Type B pancreatic cell (in vitro differentiated cells): ENCODE measurements at regions not wholly inside any gene's neighbourhood (a gene's known extent, or its start where the extent isn't known, plus 50 kb on each side); places are given as distances from the start of the nearest gene placed in this dataset.

Experiments
- DNase-seq: peaks from one replicate; pipeline ENCODE4 v3.0.0; 2021; ENCODE audit warnings: mixed read lengths; ENCODE audit not compliant: unreplicated experiment; ENCODE audit errors: extremely low spot score
- H3K27ac Mint-ChIP-seq: 2 replicates; pipeline ENCODE4 v1.8.0; 2021; ENCODE audit warnings: mild to moderate bottlenecking, mixed read lengths
- H3K27me3 Mint-ChIP-seq: 2 replicates; pipeline ENCODE4 v1.8.0; 2021; ENCODE audit warnings: mixed read lengths
- H3K36me3 Mint-ChIP-seq: 2 replicates; pipeline ENCODE4 v1.8.0; 2021; ENCODE audit warnings: mixed read lengths
- H3K4me1 Mint-ChIP-seq: one replicate; pipeline ENCODE4 v1.8.0; 2021; ENCODE audit warnings: mixed read lengths; ENCODE audit not compliant: unreplicated experiment
- H3K4me3 Mint-ChIP-seq: 2 replicates; pipeline ENCODE4 v1.8.0; 2021; ENCODE audit warnings: mild to moderate bottlenecking, mixed read lengths
- H3K9me3 Mint-ChIP-seq: 2 replicates; pipeline ENCODE4 v1.8.0; 2021; ENCODE audit warnings: mixed read lengths
- TF ChIP-seq, protein P1 (sequence below): fragments of 200-600 bp; sonication (generic); conservative IDR thresholded peaks from 2 replicates; pipeline ENCODE4 v1.5.0; 2021; ENCODE audit warnings: antibody characterized with exemption, mild to moderate bottlenecking

DNA sequence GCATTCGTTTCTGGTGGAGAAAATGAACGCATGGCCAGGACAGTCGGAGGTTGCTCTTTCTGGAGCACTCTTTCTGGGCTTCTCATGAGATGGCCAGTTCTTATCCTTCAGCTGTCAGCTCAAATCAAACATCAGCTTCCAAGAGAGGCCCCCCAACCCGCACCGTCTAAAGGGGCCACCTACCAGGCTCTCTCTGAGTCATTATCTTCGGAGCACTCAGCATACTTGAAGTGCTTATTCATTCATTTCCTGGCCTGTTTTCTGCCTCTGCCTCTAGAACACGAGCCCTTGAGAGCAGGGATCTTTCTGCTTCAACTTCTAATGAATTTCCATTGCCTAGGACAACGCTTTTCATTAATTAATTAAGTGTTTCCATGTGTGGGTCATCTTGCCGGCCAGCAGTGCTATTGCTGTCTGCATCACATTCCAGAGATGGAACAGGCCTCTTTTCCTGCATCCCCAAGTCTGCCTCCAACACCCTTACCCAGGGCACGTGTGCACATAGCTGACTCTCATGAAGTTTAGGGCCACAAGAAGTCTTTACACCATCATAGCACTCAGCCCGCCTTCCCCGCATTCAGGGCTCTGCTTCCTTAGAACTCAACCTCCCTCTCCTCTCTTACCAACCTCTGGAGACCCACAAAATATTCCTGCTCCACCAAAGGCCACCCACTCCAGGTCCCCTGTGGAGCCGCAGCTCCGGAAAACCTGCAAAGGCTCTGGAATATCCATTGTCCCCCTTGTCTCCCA lies 52.1 kb upstream of the LAPTM5 start:
- Mint-ChIP-seq H3K4me1 (peaks cover 42% of the 10 kb centered on the region), H3K4me3 (no peak overlapping the region), H3K36me3 (no peaks in the 10 kb centered on the region), H3K27me3 (peaks cover 48% of the 10 kb centered on the region), H3K27ac (no peak overlapping the region), H3K9me3 (no peaks in the 10 kb centered on the region)
- DNase-seq: no peak
- TF ChIP-seq, protein P1, sequence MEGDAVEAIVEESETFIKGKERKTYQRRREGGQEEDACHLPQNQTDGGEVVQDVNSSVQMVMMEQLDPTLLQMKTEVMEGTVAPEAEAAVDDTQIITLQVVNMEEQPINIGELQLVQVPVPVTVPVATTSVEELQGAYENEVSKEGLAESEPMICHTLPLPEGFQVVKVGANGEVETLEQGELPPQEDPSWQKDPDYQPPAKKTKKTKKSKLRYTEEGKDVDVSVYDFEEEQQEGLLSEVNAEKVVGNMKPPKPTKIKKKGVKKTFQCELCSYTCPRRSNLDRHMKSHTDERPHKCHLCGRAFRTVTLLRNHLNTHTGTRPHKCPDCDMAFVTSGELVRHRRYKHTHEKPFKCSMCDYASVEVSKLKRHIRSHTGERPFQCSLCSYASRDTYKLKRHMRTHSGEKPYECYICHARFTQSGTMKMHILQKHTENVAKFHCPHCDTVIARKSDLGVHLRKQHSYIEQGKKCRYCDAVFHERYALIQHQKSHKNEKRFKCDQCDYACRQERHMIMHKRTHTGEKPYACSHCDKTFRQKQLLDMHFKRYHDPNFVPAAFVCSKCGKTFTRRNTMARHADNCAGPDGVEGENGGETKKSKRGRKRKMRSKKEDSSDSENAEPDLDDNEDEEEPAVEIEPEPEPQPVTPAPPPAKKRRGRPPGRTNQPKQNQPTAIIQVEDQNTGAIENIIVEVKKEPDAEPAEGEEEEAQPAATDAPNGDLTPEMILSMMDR: no peak

DNA sequence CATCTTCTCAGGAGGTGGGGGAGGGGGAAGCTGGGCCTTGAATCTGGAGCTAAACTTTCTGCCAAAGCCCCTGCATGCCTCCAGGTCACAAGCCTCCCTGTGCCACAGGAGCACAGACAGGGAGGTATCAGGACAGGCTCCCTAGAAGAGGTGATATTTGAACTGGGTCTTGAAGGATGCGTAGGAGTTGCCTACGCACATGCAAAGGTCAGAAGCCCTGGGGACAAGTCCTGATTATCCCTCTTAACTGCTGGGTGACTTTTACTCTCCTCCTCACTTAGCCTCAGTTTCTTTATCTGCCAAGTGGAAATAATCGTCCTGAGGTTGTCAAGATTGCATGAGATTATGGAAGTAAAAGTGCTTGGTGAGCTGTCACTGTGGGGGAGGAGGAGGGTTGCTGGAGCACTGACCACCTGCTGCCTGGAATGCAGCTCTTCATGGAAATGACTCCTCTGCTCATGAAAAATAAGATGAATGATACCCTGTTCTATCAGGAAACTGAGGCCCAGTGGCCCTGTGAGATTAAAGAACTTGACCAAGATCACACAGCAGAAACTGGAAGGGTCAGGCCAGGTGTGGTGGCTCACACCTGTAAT lies 50.6 kb upstream of the LAPTM5 start:
- no peak for DNase-seq
- Mint-ChIP-seq H3K4me1 (peaks cover 56% of the 10 kb centered on the region), H3K36me3 (no peaks in the 10 kb centered on the region), H3K9me3 (no peaks in the 10 kb centered on the region), H3K27ac (no peak overlapping the region), H3K27me3 (peaks cover 49% of the 10 kb centered on the region), H3K4me3 (no peak overlapping the region)
- TF ChIP-seq, protein P1: no peak

DNA sequence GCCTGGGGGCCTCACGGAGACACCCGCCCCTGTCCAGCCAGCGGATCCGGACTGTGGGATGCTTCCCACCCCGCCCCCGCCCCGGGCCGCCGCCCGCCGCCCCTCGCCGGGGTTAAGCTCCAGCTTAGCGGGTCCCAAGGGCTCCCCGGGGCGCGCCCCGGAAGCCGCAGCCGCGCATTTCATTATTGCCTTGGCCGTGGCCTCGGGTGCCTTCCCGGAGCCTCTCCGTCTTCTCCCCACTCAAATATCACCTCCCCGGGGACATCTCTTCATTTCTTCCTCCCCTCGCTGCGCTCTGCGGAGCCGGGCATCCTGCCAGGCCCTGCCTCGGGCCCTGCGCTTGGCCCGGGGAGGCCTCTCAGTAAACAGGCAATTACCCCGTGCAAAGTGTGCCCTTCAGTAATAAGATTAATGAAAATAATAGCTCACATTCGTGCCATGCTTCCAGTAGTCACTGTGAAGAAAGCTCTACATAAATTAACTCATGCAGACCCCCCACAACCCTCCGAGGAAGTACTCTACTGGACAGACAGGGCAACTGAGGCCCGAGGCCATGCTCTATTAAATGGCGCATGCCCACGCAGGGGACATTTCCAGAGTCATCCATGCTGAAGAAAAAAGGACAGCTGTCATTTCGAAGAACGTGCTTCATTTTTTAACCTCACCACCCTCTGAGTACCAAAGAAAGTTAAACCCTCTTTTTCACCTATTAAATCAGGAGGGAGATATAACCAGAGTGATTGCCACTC lies 49.9 kb upstream of the LAPTM5 start:
- TF ChIP-seq, protein P1: no peak
- H3K4me1 Mint-ChIP-seq: peaks cover 56% of the 10 kb centered on the region
- DNase-seq: no peak
- H3K27me3 Mint-ChIP-seq: peaks cover 44% of the 10 kb centered on the region
- no peaks in the 10 kb centered on the region for H3K9me3 Mint-ChIP-seq
- no peak overlapping the region for H3K27ac Mint-ChIP-seq
- peak overlapping the region; percentile 55 for H3K4me3 Mint-ChIP-seq
- H3K36me3 Mint-ChIP-seq: no peaks in the 10 kb centered on the region
